IPS DF 19.7 (cell line): ENCODE measurements at regions not wholly inside any gene's neighbourhood (a gene's known extent, or its start where the extent isn't known, plus 50 kb on each side); places are given as distances from the start of the nearest gene placed in this dataset.
"Not testable (repeated sequence)": the region's sequence is repeated elsewhere in the genome, so short reads cannot be mapped to it uniquely, and the experiment has no call there.

Experiments used
- DNase-seq: peaks from one replicate; pipeline ENCODE4 v3.0.0-alpha.2; 2013; ENCODE audit warnings: low read depth, low spot score

- no peak for DNase-seq
Observed at GRCh38 chr12:124706363-124706762, 139.0 kb upstream of the NCOR2 start.

DNA sequence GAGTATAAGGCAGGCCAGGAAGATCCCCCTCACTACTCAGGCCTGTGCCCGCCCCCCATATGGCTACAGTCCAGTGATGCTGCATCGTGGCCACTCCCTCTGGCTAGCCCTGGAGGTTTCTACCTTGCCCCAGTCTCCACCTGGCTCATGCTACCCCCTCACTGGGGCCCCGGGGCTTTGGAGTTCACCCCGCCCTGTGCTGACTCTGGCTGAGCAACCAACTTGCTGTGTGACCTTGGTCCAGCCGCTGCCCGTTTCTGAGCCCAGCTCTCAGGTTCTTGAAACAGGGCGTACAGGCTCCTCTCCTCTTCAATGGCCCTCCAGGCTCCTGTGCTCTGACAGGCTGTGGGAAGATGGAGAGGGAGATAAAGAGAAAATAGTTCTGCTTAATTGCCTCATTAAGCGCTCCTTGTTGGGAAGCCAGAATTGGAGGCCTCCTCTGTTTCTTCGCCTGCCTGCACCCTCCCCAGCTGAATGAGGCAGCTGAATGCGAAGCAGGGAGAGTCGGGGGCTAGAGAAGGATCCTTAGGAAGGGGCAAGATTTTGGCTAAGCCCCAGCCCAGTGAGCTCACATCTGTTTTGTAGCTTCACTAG, 138.2 kb upstream of the NCOR2 start:
- DNase-seq = no peak

GRCh38 chr12:124704619-124705018, 137.2 kb upstream of the NCOR2 start:
- no peak for DNase-seq

DNA sequence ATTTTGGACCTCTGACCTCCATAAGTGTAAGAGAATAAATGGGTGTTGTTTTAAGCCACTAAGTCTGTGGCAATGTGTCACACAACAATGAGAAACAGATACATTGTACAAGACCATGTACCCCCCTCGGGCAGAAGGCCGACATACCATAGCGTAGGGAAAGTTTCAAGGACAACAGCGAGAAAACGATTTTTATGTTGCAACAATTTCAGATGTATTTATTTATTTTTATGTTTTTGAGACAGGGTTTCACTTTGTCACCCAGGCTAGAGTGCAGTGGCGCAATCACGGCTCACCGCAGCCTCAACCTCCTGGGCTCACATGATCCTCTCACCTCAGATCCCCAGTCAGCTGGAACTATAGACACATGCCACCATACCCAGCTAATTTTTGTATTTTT, 136.4 kb upstream of the NCOR2 start:
- DNase-seq = no peak

DNA sequence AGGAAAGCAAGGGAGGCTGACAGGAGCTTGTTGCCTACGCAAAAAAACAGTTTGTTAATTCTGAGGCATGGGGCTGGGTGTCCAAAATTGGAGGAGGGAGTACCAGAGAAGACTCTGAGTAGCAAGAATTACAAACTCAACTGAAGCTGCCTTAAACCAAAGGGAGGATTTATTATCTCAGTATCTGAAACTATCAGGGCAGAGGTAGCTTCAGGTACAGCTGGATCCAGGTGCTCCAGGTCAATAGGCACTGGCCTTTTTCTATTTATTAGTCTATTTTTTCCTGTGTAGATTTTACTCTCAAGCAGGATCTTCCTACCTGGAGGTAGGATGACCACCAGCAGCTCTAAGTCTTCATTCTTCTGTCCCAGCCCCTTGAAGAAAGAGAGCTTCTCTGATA, 135.3 kb upstream of the NCOR2 start:
- no peak for DNase-seq

DNA sequence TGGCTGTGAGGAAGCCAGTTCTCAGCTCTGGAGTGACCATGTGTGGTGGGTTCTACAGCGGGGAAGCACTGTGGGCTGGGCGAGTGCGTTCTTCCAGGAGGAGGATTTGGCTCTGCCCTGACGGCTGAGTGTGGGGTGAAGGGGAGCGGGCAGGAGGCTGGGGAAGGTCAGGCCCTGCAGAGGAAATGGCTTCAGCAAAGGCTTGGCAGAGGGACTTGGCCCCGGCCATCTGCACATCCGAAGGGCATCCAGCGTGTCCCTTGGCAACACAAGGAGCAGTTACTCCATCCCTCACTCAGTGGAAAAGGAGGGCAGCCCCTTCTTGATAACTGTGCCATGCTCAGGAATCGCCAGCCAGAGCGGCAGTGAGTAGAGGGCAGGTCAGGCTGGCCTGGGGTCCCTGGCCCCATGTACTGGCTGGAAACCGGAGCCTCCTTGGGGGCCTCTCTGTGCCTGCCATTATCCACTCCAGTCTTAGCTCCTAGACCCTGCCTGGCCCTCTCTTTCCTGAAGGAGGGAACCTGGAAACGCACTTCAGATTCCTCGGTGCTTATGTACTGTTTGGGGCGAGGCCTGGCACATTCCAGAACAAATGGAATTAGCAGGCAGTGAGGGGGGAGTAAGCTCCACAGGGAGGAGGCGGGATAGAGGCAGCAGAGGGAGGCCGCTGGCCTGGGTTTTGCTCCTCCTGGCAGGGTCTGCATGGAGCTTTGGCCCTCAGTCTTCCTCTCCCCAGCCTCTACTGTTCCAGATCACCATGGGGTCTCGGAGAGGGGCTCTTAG, 133.6 kb upstream of the NCOR2 start:
- no peak for DNase-seq

DNA sequence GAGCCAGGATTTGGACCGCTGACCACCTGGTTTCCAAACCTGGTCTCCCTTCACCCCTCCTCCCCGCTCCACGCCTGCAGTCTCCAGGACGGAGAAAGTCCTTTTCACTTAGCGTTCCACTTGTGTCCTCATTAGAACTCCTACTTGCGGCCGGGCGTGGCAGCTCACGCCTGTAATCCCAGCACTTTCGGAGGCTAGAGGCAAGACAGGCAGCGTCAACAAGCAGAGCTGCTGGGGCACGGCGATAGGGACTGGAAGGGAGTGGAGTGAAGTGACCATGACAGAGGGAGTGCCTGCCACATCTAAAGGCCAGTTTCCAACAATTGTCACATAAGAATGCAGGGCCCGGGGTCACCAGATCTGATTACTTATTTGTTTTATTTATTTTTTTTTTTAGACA, 132.5 kb upstream of the NCOR2 start:
- no peak for DNase-seq

GRCh38 chr12:124698998-124699305, 131.5 kb upstream of the NCOR2 start:
- DNase-seq = no peak

- DNase-seq = no peak
Observed at GRCh38 chr12:124698211-124698997, 131.0 kb upstream of the NCOR2 start.

- DNase-seq = not testable (repeated sequence)
Observed at GRCh38 chr12:124697722-124698121, 130.3 kb upstream of the NCOR2 start.

- DNase-seq = no peak
Observed at GRCh38 chr12:124696693-124697476, 129.5 kb upstream of the NCOR2 start.

DNA sequence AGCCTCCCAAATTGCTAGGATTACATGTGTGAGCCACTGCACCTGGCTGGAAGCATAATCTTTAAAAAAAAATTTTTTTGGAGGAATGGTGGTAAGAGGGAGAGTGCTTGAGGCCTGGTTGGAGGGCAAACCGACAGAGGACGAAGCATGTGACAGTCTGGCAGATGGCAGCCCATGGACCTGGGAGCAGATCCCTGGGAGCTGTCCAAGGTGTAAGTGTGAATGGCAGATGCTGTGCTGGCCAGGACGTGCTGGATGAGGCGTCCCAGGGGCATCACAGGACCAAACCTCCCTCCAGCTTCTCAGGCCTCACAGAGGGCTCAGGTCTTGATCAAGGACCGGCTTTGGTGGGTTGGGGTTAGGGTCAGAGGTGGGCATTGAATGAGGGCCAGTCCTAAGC, 128.4 kb upstream of the NCOR2 start:
- no peak for DNase-seq

DNA sequence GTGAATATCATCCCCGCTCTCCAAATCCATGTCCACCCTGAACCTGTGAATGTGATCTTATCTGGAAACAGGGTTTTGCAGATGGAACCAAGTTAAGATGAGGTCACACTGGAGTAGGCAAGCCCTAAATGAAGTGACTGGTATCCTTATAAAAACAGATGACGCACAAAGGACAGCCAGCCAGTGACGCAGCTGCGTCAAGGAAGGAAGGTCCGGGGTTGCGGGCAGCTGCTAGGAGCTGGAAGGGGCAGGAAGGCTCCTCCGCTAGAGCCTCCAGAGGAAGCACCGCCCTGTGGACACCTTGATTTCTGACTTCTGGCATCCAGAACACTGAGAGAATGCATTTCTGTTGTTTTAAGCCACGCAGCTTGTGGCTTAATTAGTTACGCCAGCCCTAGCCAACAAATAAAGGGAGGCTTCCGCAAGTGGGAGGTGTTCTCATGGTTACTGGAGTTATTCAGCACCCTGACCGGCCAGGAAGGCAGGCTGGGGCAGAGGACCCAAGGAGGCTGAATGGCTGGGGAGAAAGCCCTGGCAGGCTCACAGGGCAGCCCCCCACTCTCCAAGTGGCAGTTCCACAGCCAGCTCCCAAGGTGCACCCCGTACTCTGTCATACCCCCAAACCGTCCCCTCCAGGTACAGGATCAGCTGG, 127.6 kb upstream of the NCOR2 start:
- no peak for DNase-seq

DNA sequence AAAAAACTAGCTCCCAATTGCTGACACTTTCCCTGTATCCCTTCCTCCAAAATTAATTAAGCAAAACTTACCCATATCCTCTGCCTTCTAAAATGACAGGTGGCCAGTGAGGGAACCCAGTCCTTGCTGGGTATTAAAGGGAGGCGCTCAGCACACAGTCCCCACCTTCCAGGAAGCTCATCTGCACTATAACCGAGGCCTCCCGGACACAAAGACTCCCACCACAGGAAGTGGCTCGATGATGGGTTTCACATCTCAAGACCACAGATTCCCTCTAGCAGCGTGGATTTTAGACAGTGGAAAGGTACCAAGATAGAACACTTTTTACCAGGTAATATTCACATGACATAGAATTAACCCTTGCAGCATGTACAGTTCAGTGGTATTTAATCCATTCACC, 126.8 kb upstream of the NCOR2 start:
- DNase-seq = no peak

DNA sequence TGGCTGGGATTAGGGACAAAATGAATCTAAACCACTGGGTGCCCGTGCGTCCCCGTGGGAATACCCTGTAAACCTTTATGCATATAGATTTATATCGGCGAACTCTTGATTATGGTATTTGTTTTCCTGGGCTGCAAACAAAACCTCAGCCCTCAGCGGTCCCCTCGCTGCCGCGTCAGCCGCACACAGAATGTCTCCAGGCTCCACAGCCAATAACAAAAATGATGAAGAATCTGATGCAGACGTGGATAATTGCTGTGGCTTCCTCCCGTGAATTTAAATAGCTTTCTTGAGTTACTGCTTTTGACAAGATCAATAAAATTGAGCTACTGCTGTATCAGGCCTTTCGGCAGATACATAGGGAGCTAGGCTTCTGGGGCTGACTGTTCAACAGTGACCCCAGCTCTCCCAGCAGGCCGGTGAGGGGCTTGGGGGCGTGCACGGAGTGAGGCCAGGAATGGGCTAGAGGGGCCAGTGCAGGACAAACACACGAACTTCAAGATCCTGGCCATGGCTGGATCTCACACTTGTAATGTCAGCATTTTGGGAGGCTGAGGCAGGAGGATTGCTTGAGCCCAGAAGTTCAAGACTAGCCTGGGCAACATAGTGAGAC, 125.8 kb upstream of the NCOR2 start:
- DNase-seq = no peak

GRCh38 chr12:124692443-124692842, 125.0 kb upstream of the NCOR2 start:
- DNase-seq = no peak

DNA sequence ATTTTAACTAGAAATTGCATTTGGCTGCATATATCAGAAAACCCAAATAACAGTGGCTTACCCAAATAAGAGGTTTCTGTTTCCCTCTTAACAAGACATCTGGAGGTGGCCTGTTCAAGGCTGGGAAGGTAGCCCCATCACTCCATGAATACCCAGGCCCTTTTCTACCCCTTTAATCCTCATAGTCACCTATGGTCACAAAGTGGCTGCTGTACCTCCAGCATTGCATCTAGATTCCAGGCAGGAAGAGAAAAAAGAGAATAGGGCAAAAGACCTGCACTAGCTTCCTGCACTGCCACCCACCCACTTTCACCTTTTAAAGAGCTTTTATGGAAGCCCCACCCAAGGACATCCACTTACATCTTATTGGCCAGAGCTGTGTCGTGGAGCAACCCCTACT, 124.0 kb upstream of the NCOR2 start:
- no peak for DNase-seq

DNA sequence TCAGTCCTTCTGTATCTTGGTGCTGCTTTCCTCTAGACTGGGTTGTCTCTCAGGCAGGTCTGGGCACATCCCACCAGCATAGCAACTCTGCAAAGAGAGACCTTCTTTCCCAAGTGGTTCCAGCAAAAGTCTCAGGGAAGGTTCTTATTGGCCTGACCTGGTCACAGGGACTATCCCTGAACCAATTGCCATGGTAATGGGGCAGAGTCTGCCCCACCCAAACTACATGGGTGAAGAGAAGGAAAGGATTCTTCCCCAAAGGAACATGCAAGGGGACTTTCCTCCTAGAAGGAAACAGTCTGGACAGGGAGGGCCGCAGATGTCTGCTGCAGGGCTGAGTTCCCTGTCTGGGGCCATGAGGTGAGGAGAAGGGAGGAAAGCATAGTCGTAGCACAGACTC, 122.2 kb upstream of the NCOR2 start:
- DNase-seq = no peak

GRCh38 chr12:124688356-124688992, 121.1 kb upstream of the NCOR2 start:
- no peak for DNase-seq

DNA sequence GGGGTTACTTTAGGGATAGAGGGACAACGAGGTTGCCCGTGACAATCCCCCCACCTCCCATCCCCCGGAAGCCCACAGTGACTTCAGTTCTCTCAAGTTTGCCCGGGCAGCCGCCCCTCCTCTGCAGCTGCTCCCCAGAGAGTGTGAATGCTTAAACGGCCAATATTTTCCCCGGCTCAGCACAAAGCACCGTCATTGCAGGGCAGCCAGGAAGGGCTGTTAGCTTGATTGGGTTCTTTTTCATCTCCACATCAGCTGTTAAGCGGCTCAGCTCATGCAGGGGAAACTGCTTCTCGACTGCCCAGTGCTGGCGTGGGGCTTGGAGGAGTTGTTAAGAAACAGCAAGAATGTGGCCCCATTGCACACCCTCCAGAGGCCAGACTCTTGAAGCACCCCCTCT, 120.5 kb upstream of the NCOR2 start:
- no peak for DNase-seq
